Activated T-cell treated with anti-CD3 and anti-CD28 coated beads, Interleukin-2, amount 50 U/mL, for 24 hours (primary cell): ENCODE measurements at regions not wholly inside any gene's neighbourhood (a gene's known extent, or its start where the extent isn't known, plus 50 kb on each side); places are given as distances from the start of the nearest gene placed in this dataset.

Source experiments
- DNase-seq: peaks from one replicate; pipeline ENCODE4 v3.0.0-alpha.2; 2020
- H3K27ac Mint-ChIP-seq: 2 replicates; pipeline ENCODE4 v1.8.0; 2020; ENCODE audit warnings: mild to moderate bottlenecking, mixed read lengths
- H3K27me3 Mint-ChIP-seq: 2 replicates; pipeline ENCODE4 v1.8.0; 2020; ENCODE audit warnings: mixed read lengths
- H3K36me3 Mint-ChIP-seq: 2 replicates; pipeline ENCODE4 v1.8.0; 2020; ENCODE audit warnings: low read depth, mixed read lengths
- H3K4me1 Mint-ChIP-seq: 2 replicates; pipeline ENCODE4 v1.8.0; 2020; ENCODE audit warnings: low read depth, mixed read lengths
- H3K4me3 Mint-ChIP-seq: 2 replicates; pipeline ENCODE4 v1.8.0; 2020; ENCODE audit warnings: mild to moderate bottlenecking, moderate library complexity, mixed read lengths
- H3K9me3 Mint-ChIP-seq: 2 replicates; pipeline ENCODE4 v1.8.0; 2020; ENCODE audit warnings: mixed read lengths

DNA sequence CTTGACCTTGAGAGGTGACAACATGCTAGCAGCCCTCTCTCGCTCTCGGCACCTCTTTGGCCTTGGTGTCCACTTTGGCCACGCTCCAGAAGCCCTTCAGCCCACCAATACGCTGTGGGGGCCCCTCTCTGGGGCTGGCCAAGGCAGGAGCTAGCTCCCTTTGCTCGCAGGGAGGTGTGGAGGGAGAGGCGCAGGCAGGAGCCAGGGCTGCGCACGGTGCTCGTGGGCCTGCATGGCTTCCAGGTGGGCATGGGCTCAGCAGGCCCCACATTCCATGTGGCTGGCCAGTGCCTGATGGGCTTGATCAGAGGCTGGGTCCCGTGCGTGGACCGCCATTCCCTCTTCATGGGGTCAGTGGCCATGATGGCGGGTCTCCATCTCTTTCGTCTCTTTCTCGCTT, 1237.0 kb upstream of the USP15 start:
- Mint-ChIP-seq H3K27ac (no peak overlapping the region), H3K27me3 (no peaks in the 10 kb centered on the region), H3K4me1 (no peaks in the 10 kb centered on the region), H3K4me3 (no peak overlapping the region), H3K36me3 (no peaks in the 10 kb centered on the region), H3K9me3 (peaks cover 29% of the 10 kb centered on the region)
- no peak for DNase-seq

DNA sequence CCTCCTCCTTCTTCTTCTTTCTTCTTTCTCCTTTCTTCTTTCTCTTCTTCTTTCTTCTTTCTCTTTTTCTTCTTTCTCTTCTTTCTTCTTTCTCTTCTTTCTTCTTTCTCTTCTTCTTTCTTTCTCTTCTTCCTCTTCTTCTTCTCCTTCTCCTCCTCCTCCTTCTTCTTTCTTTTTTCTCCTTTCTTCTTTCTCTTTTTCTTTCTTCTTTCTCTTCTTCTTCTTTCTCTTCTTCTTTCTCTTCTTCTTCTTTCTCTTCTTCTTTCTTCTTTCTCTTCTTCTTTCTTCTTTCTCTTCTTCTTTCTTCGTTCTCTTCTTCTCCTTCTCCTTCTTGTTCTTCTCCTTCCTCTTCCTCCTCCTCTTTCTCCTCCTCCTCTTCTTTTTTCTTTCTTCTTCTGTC, 1230.7 kb upstream of the USP15 start:
- Mint-ChIP-seq H3K36me3 (no peaks in the 10 kb centered on the region), H3K4me1 (no peaks in the 10 kb centered on the region), H3K27me3 (no peaks in the 10 kb centered on the region), H3K27ac (no peak overlapping the region), H3K9me3 (peaks cover 16% of the 10 kb centered on the region), H3K4me3 (no peak overlapping the region)
- no peak for DNase-seq

DNA sequence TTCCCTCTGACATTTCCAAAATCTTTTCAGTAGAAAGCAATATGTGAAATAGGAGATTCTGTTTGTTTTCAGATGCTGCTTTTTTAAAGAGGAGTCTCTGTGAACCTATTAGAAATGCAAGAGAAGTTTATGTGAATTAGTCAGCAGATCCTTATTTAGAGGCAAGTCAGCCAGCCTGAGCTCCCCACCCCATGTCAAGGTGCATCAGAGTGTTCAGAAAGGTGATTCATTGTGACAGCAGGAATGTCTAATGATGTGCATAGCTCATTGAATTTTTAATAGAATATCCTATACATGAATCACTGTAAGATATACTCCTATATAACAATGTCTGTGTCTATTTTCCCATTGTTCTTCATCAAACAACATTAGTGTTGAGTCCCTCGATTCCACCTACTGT, 1222.4 kb upstream of the USP15 start:
- DNase-seq = no peak
- H3K9me3 Mint-ChIP-seq = peaks cover 2% of the 10 kb centered on the region
- H3K36me3 Mint-ChIP-seq = no peaks in the 10 kb centered on the region
- no peaks in the 10 kb centered on the region for H3K4me1 Mint-ChIP-seq
- H3K27ac Mint-ChIP-seq = no peak overlapping the region
- H3K4me3 Mint-ChIP-seq = no peak overlapping the region
- H3K27me3 Mint-ChIP-seq = no peaks in the 10 kb centered on the region

DNA sequence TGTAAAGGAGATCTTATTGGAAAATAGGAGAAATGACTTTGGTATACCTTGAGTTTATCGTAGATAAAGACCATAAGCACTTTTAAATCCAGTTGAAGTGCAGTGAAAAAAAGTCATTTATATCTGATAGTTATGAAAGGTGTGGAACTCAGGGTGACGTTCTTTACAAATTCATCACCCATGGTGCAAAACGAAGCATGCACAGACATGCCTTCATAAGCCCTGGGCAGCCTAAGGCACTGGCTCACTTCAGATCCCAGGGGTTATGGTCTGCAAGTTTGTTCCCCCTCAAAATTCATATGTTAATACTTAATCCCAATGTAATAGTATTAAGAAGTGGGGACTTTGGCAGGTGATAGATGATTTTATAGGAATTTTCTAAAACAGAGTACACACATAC, 1216.4 kb upstream of the USP15 start:
- Mint-ChIP-seq H3K4me3 (no peak overlapping the region), H3K27ac (no peak overlapping the region), H3K4me1 (no peaks in the 10 kb centered on the region), H3K27me3 (no peaks in the 10 kb centered on the region), H3K36me3 (no peaks in the 10 kb centered on the region), H3K9me3 (peaks cover 2% of the 10 kb centered on the region)
- DNase-seq = no peak

DNA sequence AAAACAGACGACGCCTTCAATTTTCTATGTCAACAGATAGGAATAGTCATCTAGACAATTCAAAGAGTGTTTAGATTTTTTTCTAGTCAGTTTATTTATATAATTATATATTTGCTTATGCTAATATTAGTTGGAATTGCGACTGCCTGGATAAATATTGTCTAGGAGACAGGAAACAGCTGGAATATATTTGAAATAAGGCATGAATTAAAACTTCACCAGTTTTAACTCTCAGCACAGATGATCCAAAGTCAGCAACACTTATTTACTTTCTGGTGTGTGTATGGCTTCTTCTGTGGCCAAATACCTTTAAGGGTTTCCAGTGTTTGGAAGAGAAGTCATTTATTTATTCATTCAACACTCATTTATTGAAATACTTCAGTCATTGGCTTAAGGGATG, 1215.4 kb upstream of the USP15 start:
- H3K9me3 Mint-ChIP-seq = peaks cover 2% of the 10 kb centered on the region
- DNase-seq = no peak
- no peaks in the 10 kb centered on the region for H3K4me1 Mint-ChIP-seq
- H3K36me3 Mint-ChIP-seq = no peaks in the 10 kb centered on the region
- no peak overlapping the region for H3K4me3 Mint-ChIP-seq
- H3K27me3 Mint-ChIP-seq = no peaks in the 10 kb centered on the region
- H3K27ac Mint-ChIP-seq = no peak overlapping the region

DNA sequence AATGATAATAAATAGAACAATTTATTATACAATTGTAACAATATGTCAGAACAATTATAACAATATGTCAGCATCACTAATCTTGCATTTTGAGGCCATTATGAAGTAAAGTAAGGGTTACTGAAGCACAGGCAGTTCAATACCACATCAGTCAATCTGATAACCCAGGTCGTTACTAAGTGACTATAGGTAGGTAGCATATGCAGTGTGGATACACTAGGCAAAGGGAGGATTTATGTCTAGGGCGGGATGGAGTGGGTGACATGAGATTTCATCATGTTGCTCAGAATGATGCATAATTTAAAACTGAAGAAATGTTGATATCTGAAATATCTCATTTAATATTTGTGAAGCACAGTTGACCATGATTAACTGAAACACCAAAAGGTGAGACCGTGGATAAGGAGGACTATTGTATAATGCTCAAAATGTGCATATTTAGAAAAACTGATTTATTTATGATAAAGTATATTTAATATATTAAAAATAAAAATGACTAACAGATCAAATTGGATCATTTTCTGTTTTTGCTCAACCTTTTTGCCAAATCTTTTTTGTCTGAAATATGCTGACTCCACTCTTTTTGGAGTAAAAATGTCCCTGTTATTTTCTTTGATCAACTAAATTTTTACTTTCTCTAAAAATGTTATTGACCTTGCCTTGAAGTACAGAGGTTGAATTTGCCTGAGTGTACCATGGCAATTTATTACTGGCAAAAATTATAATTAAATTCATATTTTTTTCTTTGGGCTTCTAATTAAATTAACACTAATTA, 1189.4 kb upstream of the USP15 start:
- H3K4me3 Mint-ChIP-seq = no peak overlapping the region
- H3K9me3 Mint-ChIP-seq = no peaks in the 10 kb centered on the region
- no peak for DNase-seq

DNA sequence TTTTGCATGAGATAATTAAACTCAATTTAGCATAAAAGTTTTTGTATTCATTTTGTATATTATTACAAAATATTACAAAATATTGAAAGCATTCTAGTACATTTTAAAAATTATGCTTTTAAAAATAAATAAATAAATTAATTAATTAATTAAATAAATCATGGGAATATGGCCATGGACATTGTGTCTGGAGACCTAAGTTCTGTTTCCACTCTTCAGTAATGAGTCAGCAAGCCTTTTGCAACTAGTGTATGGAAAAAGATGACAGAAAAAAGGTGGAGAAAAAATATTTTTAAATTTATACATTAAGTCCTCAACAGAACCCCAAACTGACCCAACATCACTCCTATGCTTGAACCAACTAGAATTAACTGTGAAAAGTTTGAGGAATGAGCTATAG, 1187.5 kb upstream of the USP15 start:
- Mint-ChIP-seq H3K4me3 (no peak overlapping the region), H3K9me3 (no peaks in the 10 kb centered on the region), H3K4me1 (no peaks in the 10 kb centered on the region), H3K27ac (no peak overlapping the region), H3K27me3 (no peaks in the 10 kb centered on the region), H3K36me3 (no peaks in the 10 kb centered on the region)
- no peak for DNase-seq

More for the DNA sequence above, 1189.4 kb upstream of the USP15 start:
- Mint-ChIP-seq H3K36me3 (no peaks in the 10 kb centered on the region), H3K27ac (no peak overlapping the region), H3K27me3 (no peaks in the 10 kb centered on the region), H3K4me1 (no peaks in the 10 kb centered on the region)

DNA sequence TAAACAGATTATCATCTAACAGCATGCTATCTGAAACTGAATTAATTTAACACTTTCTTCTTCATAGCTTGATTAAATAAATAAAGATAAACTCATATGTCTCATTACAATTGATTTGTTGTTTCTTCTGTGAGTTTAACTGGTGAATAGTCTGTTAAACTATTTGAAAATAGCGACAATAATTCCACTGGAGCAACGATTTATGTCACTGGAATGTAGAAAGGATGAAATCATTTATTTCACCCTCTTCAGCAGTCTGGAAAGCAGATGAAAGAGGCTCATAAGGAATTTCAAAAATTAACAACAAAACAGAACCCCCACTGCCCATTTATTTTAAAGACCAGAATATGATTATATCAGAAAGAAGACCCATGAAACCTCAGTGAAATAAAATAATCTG, 1165.1 kb upstream of the USP15 start:
- H3K27ac Mint-ChIP-seq = no peak overlapping the region
- peaks cover 6% of the 10 kb centered on the region for H3K9me3 Mint-ChIP-seq
- no peak for DNase-seq
- no peaks in the 10 kb centered on the region for H3K4me1 Mint-ChIP-seq
- no peaks in the 10 kb centered on the region for H3K36me3 Mint-ChIP-seq
- H3K4me3 Mint-ChIP-seq = no peak overlapping the region
- H3K27me3 Mint-ChIP-seq = no peaks in the 10 kb centered on the region

DNA sequence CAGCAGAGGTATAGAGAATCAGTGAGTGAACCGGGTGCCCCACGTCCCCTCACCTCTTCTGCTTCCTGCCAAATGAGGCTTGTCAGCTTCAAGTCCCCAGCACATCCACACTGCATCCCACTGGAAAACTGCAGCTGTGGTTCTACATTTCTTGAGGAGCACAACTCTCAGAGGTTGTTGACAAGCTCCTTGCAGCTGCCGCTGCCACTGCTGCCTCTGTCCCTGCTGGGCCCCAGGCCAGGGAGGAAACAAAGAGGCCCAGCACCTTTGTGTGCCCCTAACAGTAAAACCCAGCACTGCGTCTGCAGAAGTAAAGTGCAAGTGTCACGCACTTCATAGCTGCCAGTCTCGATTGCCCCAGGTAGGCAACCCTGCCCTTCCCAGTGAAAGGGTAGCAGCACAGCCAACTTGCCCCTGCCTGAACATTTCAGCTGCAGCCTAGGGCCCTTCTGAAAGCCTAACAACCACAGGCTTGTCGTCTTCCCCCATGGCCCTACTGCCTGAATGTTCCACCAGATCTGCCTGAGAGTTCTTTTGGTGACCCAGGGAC, 1162.1 kb upstream of the USP15 start:
- Mint-ChIP-seq H3K27ac (no peak overlapping the region), H3K4me1 (no peaks in the 10 kb centered on the region), H3K9me3 (peaks cover 3% of the 10 kb centered on the region), H3K27me3 (no peaks in the 10 kb centered on the region), H3K4me3 (no peak overlapping the region), H3K36me3 (no peaks in the 10 kb centered on the region)
- no peak for DNase-seq

DNA sequence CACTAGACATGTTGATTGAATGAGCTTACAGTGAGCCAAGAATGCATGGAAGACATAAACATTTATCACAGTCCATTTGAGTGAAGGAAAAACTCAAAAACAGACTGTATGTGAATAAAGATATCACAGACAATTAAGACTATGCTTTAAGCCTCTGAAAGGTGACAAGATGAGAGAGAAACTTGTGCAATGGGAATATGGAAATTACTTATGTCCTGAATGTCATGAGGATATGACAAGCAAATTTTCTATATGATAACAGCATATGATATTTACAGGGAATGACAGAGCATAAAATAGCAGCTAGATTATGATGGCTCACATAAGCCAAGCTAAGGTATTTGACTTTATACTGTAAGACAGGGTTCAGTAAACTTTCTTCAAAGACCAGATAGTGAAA, 1153.1 kb upstream of the USP15 start:
- Mint-ChIP-seq H3K27ac (no peak overlapping the region), H3K9me3 (peaks cover 14% of the 10 kb centered on the region), H3K27me3 (no peaks in the 10 kb centered on the region), H3K4me1 (no peaks in the 10 kb centered on the region), H3K36me3 (no peaks in the 10 kb centered on the region), H3K4me3 (no peak overlapping the region)
- no peak for DNase-seq

DNA sequence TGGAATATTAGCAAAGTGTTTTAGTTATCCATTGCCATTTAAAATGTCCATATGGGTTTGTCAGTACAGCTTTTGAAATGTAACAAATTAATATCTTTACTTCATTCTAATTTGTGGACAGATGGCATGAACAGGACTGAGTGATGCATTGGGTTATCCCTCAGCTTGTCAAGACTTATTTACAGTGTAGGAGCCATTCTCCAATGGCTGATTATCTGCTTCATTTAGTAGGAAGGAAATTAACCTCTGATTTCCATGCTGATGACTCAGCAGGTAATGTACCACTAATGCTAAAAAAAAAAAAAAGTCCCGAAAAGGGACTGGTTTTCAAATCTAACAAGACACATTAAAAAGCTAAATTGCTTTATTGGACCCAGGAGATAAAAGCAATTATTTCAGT, 1149.0 kb upstream of the USP15 start:
- Mint-ChIP-seq H3K27ac (no peak overlapping the region), H3K4me3 (no peak overlapping the region), H3K4me1 (no peaks in the 10 kb centered on the region), H3K27me3 (no peaks in the 10 kb centered on the region), H3K9me3 (peaks cover 11% of the 10 kb centered on the region), H3K36me3 (no peaks in the 10 kb centered on the region)
- DNase-seq = no peak

DNA sequence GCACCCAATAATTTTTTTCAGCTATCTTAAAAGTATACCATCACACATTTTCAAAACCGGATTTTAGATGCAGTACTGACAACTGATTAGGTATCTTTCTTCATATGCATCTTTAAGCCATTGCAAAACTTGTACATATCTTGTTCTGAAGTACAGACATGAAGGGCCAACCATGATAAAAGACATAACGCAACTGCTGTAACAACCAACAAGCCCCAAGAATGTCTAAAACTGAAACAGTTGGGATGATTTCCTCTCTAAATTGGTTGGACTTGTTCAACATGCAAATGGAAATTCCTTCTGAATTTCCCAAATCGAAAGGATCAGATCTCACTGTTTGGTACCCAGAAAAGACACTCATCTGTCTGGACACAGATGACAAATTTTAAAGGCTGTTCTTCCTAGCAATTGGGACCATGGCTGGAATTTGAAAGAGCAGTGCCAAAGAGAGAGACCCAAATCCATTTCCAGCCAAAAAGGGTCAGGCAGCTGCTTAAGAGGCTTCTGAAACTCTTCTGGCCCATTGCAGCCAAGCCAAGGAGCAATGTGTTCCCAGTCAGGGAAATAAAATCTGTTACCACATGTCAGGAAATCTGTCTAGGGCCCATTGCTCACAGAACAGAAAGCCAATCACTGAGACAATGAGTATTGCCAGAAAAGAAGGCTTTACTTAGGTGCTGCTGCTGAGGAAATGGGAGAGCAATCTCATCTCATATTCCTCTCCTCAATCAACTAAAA, 1122.4 kb upstream of the USP15 start:
- peaks cover 9% of the 10 kb centered on the region for H3K9me3 Mint-ChIP-seq
- no peaks in the 10 kb centered on the region for H3K27me3 Mint-ChIP-seq
- H3K4me3 Mint-ChIP-seq = no peak overlapping the region
- no peaks in the 10 kb centered on the region for H3K4me1 Mint-ChIP-seq
- no peaks in the 10 kb centered on the region for H3K36me3 Mint-ChIP-seq
- H3K27ac Mint-ChIP-seq = no peak overlapping the region
- DNase-seq = no peak

DNA sequence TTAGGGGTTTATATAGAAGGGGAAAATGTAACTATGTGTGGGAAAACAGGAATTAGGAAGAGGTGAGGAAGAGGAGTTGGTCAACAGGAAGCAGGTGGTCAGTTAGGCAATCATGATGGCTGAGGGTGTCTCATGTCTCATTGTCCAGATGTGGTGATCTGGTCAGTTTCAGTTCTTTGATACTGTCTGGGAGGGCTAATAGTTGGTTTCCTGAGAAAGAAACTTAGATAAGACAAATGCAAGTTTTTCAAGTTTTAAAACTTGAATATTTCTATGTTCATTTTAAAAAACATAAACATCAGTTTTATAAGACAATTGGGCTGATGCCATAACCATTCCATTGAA, 1121.8 kb upstream of the USP15 start:
- Mint-ChIP-seq H3K4me3 (no peak overlapping the region), H3K27ac (no peak overlapping the region), H3K4me1 (no peaks in the 10 kb centered on the region), H3K27me3 (no peaks in the 10 kb centered on the region), H3K9me3 (peaks cover 9% of the 10 kb centered on the region), H3K36me3 (no peaks in the 10 kb centered on the region)
- DNase-seq = no peak

DNA sequence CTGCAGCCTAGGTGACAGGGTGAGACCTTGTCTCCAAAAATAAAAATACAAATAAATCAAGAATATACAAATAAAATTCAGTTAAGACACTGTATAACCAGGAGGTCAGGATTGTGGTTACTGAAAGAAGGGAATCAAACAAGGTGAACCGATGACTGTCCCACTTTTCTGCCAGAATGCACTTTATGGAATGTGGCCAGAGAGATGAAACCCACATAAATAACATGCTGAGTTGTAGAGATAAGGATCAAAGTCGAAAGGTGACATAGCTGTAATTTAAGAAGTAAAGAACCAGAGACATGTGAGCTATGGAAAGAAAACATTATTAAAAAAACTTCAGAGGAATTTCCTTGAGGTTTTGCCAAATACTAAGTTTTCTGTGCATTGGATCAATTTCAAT, 1098.2 kb upstream of the USP15 start:
- no peak overlapping the region for H3K4me3 Mint-ChIP-seq
- H3K9me3 Mint-ChIP-seq = peaks cover 19% of the 10 kb centered on the region
- no peak for DNase-seq
- H3K36me3 Mint-ChIP-seq = no peaks in the 10 kb centered on the region
- no peaks in the 10 kb centered on the region for H3K27me3 Mint-ChIP-seq
- H3K27ac Mint-ChIP-seq = no peak overlapping the region
- no peaks in the 10 kb centered on the region for H3K4me1 Mint-ChIP-seq

DNA sequence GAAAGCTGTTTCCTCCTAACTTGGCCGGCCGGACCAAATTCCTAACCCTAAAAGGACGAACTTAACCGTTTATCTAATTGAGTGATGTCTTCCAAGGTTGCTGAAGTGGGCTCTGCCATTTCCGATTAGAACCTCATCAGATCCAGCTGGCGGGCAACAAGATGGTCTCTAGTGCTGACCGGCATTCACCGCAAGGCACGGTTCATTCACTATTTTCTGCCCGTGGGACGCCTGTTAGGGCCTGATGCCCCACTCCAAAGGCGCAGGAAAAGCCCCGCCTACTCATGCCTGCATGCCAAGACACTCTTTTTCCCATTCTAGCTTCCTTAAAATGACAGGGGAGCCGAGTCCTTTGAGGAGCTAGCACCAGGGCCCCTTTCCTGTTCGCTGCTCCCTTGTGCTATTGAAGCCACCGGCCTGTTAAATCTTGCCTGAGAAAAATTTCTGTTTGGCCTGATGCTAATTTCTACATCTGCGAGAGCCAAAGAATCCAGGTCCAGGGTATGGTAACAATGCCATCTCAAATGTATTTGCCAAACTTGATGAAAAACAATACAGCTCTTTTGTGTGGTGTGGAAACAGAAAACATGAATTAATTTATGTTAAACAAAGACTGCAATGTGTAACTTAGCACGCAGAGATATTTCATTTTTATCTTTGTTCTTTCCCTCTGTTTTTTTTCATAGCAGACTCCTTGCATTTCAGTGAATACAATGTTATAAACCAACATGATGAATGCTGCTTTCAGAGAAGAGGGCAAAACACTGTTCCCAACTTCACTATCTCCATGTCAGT, 1071.2 kb upstream of the USP15 start:
- Mint-ChIP-seq H3K9me3 (peaks cover 4% of the 10 kb centered on the region), H3K4me3 (no peak overlapping the region), H3K4me1 (no peaks in the 10 kb centered on the region), H3K27me3 (no peaks in the 10 kb centered on the region), H3K36me3 (no peaks in the 10 kb centered on the region), H3K27ac (no peak overlapping the region)
- DNase-seq = no peak
